Activated CD4-positive, alpha-beta T cell treated with anti-CD3 and anti-CD28 coated beads, Interleukin-2, amount 50 U/mL, for 1 hour (primary cell): ENCODE measurements at regions not wholly inside any gene's neighbourhood (a gene's known extent, or its start where the extent isn't known, plus 50 kb on each side); places are given as distances from the start of the nearest gene placed in this dataset.

ENCODE experiments used
- DNase-seq: peaks from one replicate; pipeline ENCODE4 v3.0.0-alpha.2; 2020

DNA sequence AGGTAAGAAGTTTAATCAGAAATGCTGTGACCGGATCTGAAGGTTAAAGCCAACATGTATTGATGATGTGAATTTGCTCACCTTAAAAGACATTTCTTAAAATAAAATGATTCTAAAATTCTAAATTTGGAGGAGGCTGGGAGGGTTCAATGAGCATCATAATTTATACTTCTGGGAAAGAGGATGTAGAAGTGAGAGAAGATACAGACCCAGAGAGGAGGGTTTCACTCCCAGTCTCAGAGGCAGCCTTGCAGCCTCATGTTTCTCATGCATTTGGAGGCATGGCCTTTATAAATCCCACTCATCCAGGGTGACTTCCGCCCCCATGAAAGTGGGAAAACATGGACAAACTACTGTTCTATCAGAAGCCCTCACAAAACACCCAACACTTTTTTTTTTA, 305.6 kb upstream of the PITRM1 start:
- DNase-seq = no peak

DNA sequence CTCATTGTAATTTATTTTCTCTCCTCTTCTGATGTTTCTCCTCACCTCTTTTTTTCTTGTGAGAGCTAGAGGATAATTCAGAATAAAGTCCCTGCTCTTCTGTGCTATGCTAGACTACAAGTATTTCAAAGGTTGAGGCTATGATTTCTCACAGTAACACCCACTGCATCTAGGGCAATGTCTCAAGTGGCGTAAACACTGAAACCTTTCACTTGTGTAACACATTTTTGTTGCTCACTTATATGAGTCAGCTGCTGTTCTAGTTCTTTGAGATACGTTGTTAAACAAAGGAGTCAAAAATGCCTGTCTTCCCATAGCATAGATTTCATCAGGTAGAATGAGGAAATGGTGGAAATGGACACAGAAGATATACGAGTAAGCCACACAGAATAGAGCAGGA, 305.1 kb upstream of the PITRM1 start:
- no peak for DNase-seq

DNA sequence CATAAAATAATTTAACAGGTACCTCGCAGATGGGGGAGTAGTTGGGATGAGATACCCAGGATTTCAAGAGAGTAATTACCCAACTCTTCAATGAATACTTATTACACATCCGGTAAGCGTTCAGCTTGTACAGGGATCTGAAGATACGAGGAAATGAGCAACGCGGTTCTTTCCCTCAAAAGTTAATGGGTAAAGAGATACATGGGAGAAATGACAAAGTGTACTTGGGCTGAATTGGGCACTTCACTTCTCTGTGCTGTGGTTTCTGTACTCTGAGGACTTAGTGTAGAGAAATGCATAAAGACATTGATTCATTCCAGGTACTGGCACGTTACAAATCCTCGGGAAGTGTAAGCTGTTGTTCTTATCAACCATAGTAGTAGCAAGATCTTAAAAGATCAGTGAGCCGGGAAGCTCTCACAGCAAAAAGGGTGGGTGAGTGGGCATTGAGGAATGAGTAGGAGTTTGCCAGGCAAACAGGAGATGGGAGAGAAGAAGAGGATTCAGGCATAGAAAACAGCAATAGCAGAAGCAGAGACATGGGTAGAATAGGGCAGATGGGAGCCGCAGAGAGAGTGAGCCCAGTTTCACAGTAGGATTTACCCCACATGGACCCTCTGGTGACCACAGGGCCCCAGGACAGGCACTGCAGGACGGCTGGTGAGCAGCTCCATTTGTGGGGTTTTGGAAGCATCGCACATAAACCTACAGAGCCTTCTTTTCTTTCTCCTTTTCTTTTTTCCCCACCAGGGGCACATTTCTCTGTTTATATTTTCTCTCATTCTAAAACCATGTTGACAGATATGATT, 304.3 kb upstream of the PITRM1 start:
- DNase-seq = no peak

DNA sequence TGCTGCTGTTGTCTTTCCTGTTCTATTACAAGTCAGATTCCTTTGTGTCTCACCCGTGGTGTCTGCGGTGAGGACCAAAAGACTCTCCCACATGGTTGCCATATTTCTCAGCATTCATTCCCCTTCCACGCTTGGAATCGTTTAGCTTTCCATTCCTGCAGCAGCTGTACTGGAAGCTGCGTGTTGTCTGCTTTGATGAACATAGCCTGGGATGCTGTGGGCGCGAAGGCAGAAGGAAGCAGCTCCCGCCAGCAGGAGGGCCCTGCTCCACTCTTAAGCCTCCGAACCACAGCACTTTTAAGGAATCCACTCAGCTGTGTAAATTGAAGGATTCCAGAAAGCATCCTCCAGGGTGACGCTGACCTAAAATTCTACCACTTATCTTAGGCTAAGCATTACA, 303.6 kb upstream of the PITRM1 start:
- no peak for DNase-seq

DNA sequence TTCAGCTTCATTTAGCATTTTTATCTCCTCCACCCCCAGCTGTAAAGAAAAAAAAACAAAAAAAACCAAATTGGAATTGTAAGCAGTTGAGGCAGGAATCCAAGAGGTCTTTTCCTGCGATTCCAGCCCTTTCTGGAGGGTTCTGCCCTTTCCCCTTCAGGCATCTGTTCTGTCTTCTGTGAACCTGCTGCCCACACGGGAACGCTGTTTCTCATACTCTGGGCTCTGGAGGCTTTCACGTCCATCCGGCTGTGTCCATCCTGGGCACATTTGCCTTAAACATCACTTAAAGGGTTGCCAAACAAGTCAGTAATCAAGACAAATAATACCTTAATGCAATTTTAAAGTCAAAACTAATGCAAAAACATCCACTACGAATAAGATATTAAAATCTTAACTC, 302.8 kb upstream of the PITRM1 start:
- DNase-seq = no peak

DNA sequence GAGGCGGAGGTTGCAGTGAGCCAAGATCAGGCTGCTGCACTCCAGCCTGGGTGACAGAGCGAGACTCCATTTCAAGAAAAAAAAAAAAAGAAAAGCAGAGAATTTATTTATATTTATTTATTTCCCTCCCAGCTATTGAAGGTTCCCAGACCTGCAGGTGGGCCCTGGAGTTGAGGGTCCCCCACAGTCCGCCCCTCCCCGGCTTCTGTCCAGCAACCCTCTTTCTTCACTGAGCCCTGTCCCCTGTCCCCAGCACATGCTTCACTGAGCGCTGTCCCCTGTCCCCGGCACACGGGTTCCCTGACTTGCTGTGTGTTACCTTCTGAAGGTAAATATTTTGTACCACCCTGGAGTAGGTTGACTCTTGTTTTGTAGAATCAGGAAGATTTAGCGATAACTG, 301.7 kb upstream of the PITRM1 start:
- DNase-seq = no peak

DNA sequence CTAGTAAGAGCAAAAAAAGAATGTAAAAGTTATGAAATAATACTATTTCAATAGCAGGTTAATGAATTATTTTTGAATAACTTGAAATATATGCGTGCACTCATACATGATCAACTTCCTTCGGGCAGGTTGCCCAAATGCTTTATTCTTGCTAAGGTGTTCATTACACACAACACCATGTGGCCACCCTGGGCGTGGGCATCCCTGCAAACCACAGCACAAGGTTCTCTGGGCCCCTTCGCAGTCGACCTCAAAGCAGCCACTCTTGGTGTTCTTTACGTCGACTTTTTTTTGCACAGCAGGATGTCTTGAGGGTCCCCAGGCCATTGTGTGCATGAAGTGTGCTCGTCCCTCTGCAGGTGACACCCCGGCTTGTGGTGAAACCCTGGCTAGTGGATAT, 300.7 kb upstream of the PITRM1 start:
- no peak for DNase-seq

DNA sequence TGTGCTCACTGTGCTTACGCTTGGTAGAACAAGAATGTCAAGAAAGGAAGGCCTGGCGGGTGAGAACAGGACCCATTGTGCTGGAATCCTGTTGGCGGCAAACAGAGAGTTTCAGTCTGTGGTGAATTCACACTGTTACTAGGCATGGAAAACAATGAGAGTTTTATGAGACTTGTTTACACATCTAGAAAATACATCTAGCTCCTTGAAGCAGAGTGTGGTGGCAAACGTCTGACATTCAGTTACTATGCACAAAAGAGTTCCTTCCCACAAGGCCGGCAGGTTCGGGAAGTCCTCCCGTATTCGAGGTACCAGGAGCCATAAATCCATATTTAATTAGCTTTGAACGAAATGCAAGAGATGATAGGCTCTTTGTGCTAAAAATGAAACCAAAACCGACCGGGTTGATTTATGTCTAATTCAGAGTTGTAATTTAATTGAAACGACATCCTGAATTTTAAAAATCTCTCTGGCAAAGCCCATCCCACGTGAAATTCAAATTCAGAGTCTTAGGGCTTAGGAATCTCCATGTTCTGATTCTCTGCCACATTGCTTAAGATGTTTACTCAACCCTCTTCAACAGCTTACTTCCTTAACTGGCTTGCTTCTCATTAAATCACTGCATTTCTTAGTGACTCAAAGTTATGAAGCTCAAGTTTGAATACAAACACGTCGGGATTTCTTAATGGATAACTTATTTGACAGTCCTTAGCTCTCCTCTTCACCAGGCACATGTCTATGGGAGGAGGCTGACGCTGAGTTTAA, 299.9 kb upstream of the PITRM1 start:
- DNase-seq = no peak

DNA sequence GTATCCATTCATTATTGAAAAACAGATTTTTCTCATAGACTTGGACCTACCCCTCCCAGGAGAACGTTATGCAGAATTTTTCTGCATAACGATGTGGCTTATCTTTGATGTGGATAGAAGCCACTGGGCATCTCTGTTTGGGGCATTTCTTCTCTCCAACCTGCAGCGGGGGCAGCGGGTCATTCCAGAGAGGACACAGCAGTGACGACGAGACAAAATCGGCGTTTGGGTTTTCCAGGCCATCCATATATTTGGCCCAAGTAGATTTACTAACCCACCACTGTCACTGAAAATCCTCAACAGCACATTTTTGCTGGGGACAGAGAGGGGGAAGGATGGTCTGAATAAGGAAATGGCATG, 299.3 kb upstream of the PITRM1 start:
- no peak for DNase-seq

DNA sequence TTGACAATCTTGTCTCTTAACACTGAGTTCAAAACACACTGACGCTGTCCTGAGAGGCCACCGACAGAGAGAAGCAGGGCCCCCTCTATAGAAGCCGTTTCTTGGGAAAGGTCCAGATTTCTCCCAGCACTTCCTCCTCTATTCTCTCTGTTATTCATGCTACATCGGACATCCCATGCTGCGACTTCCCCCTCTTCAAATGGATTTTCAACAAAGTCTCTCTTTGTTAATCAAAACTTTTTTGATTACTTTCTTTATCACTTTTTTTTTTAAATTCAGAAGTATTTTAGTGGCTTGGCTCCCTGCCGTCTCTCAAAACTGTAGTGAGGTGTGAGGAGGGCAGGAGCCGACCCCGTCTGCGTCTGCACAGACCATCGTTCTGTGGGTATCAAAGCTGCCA, 298.9 kb upstream of the PITRM1 start:
- no peak for DNase-seq

DNA sequence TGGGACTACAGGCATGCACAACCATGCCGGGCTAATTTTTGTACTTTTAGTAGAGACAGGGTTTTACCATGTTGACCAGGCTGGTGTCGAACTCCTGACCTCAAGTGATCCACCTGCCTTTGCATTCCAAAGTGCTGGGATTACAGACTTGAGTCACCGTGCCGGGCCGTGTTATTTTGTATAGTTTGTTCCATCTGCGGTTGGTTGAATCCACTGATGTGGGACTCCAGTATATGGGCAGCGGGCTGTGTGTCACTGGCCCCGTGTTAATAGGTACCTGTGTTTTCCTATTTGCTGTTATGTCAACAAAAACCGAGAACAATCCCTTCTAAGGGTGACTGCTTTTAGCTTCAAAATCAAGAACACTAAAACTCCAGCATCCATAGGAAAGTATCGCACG, 297.6 kb upstream of the PITRM1 start:
- no peak for DNase-seq

DNA sequence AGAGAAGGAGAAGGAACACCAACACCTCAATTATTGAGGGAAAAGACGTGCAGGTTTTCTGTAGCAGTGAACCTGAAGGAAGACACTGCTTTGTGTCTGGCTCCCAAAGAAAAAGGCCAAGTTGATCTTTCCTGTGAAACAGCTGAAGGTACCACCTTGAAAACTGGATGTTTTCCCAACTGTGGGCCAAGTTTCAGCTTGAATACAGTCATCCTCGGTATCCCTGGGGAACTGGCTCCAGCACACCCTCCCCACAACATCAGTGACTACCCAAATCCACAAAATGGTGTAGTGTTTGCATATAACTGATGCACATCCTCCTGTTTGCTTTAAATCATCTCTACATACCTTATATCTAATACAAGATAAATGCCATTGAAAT, 297.0 kb upstream of the PITRM1 start:
- DNase-seq = no peak

DNA sequence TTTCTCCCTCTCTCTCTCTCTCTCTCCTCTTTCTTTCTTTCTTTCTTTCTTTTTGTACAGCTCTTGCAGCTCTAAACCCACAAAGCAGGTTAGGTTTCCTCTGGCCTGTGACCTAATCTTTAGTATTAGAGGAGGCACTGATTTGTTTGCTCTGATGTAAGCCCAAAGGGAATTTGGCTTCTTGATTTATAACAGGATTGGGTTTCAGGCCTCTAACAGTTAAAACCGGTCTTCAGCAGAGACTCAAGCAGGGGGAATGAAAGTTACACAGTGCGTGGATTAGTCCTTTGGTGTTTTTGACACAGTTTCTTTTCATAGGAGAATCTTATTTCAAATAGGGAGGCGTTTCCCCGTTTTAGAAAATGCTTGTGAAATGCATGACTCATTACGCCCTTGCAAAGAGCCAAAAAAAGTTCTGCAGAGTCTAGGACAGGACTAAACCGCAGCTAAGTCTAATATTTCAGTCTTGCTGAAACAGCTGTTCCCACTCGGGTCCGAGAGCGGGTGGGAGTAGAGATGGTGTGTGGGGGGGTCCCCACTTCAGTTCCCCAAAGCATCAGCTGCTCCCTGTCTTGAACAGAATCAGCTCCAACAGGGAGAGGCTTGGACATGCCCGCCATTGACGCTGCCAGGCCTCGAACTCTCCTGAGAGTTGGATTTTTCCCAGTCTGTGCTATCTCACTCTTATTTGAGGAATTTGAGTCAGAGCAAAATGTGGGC, 296.5 kb upstream of the PITRM1 start:
- DNase-seq = no peak

DNA sequence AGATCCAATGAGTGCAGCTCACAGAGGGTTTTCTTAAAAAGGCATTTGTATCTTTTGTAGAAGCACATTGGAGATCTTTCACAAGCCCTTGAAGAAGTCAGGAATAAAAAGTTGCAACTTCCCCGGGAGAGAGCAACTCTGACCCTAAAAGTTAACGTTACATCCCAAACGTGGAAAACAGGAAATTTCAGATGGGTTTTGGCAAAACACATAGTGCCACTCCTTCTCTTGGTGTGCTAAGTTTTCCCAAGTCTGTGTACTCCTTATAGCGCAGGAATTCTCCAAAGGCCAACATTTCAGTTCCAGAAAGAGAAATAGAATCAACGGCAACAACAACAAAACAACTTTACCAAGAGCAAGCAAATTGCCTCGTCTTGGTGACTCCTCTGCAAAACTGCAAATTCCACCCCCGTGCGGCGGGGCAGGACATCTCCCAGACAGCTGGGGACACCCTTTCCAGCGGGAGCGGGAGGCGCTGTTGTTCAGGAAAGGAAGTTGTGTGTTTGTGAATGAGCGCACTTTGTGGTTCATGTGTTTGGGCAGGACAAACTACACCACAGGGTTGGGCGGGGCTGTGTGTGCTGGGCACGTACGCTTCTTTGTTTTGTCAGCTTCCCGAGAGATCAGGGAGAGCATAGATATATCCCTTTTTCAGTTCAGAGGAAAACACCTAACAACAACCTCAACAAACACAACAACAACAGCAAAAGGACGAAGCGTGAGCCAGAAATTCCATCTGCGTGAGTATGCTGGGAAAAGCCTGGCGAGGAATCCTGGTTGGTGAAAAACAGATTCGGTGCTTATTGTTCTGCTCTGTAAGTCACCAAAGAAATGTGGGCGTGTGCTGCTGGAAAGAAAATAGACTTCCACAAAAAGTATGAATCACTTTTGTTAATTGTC, 294.7 kb upstream of the PITRM1 start:
- no peak for DNase-seq

DNA sequence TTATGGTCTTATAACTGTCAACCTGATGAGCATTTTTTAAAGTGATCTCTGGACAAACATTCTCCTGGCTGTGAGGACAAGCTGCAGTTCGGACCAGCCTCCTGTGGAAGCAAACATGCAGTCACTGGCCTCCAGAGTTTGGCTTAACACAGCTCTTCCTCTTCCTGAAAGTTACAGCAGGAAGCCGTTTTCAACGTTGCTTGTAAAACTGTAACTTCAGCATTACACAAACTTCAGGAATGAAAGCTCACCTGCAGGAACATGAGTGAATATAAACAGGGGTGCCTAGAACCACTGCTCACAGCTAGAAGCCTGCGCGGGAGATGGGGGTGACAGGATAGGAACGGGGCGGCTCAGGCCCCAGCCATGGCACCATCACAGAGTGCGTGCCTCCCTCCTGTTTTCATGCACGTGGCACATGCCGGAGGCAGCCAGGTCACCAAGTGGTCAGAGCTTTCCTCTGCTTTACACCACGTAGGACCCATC, 292.9 kb upstream of the PITRM1 start:
- no peak for DNase-seq

DNA sequence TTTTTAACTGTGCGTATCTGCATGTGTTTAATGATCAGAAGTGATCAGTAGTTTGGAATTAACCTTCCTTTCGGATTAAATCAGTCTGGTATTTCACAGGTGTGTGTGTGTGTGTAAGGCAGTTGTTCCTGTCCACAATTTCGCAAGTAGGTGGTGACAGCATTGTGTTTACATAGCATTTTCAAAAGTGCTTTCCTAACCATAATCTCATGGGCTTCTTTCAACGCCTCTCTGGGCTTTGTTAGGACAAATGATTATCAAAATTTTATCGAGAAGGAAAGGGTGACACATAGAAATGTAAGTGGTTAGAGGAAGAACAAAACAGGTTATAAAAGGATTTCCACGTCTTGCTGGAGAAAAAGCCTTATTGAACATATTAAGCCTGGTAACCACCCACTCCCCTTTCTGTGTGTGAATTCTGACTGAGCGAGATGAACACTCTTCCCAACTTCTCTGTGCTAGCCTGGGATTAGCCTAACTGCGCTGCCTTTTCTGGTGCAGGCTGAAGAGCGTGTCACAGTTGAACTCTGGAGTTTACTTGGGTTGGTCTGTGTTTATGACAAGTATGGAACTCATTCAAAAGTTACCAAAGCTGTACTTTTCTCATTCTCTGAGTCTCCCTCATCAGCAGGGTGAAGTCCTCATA, 292.3 kb upstream of the PITRM1 start:
- DNase-seq = no peak

DNA sequence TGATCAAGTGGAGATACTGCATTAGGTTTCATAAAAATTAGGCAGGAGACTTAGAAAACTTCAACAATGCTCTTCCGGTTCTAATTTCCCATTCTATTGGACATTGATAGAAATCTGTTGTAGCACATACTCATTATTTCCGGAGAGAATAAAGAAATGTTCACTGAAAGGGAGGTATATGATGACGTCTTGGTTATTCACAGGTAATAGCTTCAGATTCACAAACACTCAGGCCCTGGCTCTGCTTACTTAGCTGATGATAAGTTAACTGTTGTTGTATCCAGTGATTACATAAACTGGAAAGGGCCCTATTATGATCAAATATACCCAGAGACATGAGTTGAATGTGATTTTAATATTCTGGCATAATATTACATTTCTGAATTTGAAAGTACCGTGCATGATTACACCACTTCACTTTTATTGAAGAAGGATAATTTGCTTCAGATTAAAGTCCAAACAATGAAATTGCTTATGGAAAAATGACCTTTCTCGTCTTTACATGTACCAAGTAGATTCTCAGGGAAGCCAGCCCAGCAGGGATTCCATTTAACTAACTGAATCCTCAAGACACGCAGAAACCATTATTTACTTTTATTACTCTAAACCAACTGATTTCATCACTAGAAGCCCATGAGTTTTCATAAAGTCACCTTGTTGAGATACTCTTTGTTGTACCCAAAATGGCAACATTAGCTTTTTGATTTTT, 288.0 kb upstream of the PITRM1 start:
- no peak for DNase-seq

DNA sequence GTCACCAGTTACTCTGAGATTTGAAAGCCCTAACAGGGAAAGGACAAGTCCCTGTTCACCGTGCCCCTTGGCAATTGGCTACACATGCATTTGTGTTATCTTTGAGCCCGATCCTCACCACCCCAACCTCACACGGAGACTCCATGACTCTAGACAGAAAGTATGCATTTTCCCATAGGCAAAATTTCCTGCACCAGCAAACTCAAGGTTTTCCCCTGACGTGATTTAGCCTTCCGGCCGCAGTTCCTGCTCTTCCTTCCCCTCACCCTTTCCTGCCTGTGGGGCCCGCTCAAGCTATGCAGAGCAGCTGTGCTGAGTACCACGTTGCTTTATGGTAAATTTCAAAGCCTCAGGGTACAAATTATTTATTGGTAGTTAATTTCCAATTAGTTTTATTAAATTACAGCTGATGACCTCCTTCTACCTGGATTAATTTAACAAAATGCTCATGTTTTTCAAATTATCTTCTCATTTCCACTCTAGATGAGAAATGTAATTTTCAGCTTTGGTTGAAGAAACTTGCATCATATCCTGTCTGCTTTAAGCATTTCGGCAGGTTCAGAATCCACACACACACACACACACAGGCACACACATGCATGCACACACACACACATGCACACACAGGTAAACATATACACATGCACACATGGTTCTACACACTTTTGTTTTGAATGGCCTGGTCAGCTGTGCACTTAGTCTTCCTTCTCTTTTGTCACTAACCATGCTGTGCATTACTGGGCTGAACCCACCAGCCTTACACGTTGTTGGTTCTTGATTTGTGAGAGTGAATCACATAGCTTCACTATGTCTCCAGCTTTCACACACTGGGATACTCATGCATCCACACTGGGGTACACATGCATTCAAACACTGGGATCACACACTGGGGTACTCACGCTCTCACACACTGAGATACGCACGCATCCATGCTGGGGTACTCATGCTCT, 283.1 kb upstream of the PITRM1 start:
- no peak for DNase-seq

DNA sequence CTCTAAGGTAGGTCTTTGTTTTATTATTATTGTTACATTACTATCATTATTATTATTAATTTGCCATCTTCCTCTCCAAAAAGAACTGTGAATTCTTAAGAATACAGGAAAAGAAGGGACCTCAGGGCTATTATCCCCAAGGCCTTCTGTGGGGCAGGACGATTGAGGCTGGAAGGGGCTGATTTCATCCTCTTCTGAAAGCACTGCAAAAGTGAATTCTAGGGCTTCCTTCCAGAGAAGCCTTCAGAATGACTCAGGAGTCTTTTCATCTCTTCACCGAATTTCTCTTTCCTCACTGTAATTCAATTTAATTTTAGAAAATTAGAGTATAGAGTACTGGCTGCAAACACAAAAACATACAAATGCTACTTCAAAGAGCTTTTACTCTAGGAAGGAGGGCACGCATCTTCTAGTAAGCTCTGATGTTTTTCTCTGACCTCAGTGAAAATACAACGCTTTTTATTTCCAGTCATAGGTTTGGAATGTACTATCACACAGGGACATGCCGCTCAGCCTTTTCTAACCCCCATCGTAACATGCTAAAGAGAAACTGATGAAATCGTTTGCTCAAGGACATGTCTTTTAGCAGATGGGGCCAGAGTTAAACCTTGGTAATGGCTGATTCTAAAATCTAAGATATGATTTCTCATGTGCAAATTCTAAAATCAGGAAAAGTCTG, 280.2 kb upstream of the PITRM1 start:
- no peak for DNase-seq

DNA sequence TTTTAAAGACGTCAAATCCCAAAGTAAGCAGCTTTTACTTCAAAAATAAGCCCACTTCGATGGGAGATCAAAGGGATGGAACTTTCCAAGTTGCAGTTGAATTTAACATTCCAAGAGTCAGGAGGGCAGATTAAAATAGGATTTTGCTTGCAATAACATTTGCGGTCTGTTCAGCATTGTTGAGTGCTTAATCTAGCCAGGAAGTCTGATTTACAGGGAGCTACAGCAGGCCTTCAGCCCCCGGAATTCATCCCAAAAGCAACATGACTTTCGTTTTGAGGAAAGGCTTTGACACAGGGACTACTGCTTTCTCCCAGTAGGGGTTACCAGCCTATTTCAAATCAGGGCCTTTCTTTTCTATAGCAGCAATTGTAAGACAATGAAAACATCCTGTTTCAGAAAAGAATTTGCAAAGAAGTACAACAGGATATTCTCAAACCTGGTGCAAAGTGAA, 279.6 kb upstream of the PITRM1 start:
- DNase-seq = no peak
